GM12872 (cell line): ENCODE measurements at regions not wholly inside any gene's neighbourhood (a gene's known extent, or its start where the extent isn't known, plus 50 kb on each side); places are given as distances from the start of the nearest gene placed in this dataset.

Experiments
- TF ChIP-seq, protein P1 (sequence below): IDR thresholded peaks from 3 replicates; pipeline ENCODE4 v1.5.1; 2011; ENCODE audit warnings: low read depth, mild to moderate bottlenecking, low read length, moderate library complexity; ENCODE audit not compliant: insufficient read depth

DNA sequence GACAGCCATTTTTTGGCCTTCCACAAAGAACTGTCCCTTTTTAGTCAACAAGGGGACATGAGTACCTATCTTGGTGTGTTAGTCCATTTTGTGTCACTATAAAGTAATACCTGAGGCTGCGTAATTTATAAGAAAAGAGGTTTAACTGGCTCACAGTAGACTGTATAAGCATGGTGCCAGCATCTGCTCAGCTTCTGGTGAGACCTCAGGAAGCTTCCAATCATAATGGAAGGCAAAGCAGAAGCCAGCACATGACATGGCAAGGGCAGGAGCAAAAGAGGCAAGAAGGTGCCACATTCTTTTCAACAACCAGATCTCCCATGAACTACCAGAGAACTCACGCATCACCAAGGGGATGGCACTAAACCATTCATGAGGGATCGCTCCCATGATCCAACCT is 66.1 kb upstream of the VGLL4 start:
- TF ChIP-seq, protein P1, sequence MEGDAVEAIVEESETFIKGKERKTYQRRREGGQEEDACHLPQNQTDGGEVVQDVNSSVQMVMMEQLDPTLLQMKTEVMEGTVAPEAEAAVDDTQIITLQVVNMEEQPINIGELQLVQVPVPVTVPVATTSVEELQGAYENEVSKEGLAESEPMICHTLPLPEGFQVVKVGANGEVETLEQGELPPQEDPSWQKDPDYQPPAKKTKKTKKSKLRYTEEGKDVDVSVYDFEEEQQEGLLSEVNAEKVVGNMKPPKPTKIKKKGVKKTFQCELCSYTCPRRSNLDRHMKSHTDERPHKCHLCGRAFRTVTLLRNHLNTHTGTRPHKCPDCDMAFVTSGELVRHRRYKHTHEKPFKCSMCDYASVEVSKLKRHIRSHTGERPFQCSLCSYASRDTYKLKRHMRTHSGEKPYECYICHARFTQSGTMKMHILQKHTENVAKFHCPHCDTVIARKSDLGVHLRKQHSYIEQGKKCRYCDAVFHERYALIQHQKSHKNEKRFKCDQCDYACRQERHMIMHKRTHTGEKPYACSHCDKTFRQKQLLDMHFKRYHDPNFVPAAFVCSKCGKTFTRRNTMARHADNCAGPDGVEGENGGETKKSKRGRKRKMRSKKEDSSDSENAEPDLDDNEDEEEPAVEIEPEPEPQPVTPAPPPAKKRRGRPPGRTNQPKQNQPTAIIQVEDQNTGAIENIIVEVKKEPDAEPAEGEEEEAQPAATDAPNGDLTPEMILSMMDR: no peak

DNA sequence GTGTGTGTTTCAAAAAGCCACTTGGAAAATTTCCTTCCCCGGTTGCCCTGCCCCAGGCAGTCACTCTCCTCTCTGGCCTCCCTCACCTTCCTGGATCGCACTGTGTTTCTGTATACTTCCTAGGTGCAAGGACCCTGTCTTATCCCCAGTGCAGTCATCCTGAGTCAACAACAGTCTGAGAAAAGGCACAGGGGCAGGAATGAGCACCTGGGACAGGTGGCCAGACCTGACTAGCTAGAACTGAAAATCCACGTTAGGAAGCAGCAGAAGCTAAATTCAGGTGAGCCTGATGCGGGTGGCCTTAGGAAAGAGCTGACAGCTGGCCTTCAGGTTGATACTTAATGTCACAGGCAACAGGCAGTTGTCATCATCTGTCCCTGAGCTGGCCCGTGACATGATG is 62.9 kb upstream of the VGLL4 start:
- TF ChIP-seq, protein P1: no peak

DNA sequence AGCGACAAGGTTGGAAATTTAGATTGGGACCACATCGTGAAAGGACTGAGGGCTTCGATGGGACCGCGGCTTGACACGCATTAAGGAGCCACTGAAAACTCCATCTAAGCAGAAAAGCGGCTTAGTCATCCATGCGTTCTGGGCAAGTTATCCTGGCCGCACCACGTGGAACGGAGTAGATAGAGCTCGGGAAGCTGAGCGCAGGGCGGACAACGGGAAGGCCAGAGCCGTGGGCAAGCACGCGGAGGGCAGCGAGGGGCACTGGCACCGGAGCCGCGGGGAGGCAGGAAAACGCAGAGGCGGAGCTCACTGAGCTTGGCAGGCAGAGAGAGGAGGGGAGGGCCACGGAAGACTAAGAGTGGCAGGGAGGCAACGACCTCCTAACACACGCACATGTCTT is 61.3 kb upstream of the VGLL4 start:
- TF ChIP-seq, protein P1: no peak

DNA sequence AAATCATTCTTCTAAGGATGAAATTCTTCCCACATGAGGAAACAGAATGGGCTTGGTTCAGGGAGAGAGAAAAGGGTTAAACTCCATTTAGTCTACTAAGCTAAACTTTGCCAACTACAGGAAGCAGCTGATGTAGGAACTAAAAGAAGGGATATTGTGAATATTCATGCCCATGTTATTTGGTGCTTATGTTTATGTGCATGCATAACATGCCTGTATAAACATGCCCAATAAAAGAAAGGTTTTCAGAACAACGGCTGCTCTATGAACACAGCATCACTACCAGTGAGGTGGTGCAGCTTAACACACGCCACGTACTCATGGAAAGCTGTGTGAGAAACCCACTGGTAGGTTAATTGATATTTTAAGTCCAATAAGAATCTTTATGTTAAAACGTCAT is 59.4 kb upstream of the VGLL4 start:
- TF ChIP-seq, protein P1: no peak

DNA sequence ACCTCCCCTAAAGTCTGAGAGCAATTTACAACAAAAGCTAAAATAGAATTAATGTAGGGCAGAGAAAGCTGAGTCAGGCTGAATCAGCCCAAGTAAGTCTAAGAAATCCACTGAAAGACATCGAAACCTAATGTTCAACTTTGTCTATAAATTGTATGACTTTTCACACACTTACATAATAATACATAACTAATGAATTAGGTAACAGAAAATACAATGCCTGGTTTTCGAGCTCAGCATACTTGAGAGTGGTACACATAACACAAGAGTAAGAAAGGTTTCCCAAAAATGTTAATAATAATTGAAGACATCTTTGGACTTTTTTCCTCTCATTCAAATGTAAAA is 55.3 kb upstream of the VGLL4 start:
- TF ChIP-seq, protein P1: no peak

DNA sequence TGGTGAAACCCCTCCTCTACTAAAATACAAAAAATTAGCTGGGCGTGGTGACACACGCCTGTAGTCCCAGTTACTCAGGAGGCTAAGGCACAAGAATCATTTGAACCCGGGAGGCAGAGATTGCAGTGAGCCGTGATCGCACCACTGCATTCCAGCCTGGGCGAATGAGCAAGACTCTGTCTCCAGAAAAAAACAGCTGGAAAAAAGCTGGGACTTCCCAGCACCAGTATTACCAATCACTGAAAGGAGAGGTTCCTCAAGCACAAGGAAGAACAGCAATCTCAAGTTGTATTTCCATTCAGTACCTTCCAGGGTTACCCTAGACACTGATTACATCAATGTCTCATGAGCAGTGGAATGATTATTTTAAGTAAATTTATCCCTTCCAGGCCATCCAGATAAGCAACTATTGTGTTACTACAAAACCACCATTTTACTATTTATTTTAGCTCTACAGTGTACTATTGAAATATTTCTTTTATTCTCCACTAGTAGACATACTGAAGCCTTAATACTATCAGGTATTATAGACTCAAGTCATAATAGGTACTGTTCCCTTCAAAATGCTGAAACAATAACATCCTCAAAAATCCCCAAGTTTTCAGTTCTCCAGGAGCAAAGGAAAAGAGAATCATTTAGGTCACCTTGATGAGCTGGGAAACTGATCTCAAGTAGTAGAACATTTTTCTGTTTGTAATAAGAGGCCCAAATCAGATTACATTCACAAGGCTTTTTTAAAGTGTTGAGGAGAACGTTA is 54.8 kb upstream of the VGLL4 start:
- TF ChIP-seq, protein P1: no peak

DNA sequence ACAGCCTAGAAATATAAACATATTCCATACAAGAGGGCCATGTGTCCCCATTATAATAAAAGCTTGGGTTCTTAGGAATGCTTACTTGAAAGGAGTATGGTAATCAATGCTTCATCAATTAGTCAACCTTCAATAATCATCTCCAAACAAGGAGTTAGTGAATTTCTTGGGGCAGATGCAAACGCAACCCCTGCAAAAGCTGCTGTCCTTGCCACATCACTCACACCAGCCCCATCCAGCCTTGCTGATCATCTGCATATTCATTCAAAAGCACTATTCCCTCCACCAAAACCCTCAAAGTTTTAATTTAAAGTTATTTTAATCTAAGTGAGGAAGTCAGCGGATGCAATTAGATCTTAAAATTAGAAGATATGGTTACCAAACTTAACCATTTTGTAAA is 54.0 kb upstream of the VGLL4 start:
- TF ChIP-seq, protein P1: no peak
